Stomach smooth muscle (tissue), 2 donors: ENCODE measurements at regions not wholly inside any gene's neighbourhood (a gene's known extent, or its start where the extent isn't known, plus 50 kb on each side); places are given as distances from the start of the nearest gene placed in this dataset.
A peak's percentile ranks its signal among the peaks of the same experiment; 100 is the strongest.

Experiments used
- H3K27ac ChIP-seq: one replicate; pipeline ENCODE4 v1.7.0; 2013; ENCODE audit warnings: mild to moderate bottlenecking, low read length, inconsistent platforms
- H3K27me3 ChIP-seq, 2 donors: one replicate each; pipeline ENCODE4 v1.7.0; 2013; ENCODE audit warnings: low read length in 2 of 2; ENCODE audit not compliant: insufficient read depth in 2 of 2, control insufficient read depth in 1 of 2
- H3K36me3 ChIP-seq, 2 donors: one replicate each; pipeline ENCODE4 v1.7.0; 2013; ENCODE audit warnings: low read length in 2 of 2; ENCODE audit not compliant: control insufficient read depth in 2 of 2, insufficient read depth in 2 of 2
- H3K4me1 ChIP-seq: one replicate; pipeline ENCODE4 v1.7.0; 2013; ENCODE audit warnings: low read length; ENCODE audit not compliant: control insufficient read depth, insufficient read depth
- H3K4me3 ChIP-seq, 2 donors: one replicate each; pipeline ENCODE4 v1.7.0; 2013; ENCODE audit warnings: low read length in 2 of 2
- H3K9ac ChIP-seq, 2 donors: one replicate each; pipeline ENCODE4 v1.7.0; 2013; ENCODE audit warnings: low read length in 2 of 2, mild to moderate bottlenecking in 1 of 2
- H3K9me3 ChIP-seq, 2 donors: one replicate each; pipeline ENCODE4 v1.7.0; 2013; ENCODE audit warnings: low read length in 2 of 2; ENCODE audit not compliant: control insufficient read depth in 2 of 2
- donor health status: healthy.
- donor health status: Pancreatic carcinoma.

DNA sequence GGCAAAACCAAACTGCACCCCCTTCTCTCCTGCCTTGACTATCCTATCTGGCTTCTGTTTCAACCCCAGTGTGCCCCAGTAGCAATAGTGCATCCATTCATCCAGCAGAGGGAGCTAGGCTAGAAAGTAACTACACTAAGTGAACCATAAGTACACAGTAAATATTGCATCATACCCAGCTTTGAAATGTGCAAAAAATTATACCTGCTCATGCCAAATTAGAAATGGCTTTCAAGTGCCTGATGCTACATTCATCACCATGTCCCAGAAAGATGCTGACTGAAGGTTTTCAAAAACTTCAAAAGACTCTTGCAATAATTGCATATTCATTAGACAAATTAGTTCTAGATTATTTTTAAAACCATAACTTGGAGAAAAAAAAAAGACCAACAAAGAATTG, 153.5 kb downstream of the PRELID2 start:
- peak overlapping the region; percentile 77 for H3K27ac ChIP-seq

GRCh38 chr5:145681216-145681615, 153.9 kb downstream of the PRELID2 start:
- Histone ChIP-seq H3K27me3 (no peaks in the 10 kb centered on the region), H3K36me3 (no peaks in the 10 kb centered on the region), H3K9ac (no peak overlapping the region), H3K4me1 (peaks cover 12% of the 10 kb centered on the region), H3K27ac (peak overlapping the region; percentile 77), H3K4me3 (peak overlapping the region; percentile 12 to 52), H3K9me3 (no peaks in the 10 kb centered on the region)

More for the DNA sequence above, 153.5 kb downstream of the PRELID2 start:
- H3K9ac ChIP-seq: no peak overlapping the region
- no peaks in the 10 kb centered on the region for H3K9me3 ChIP-seq
- H3K27me3 ChIP-seq: no peaks in the 10 kb centered on the region
- H3K36me3 ChIP-seq: no peaks in the 10 kb centered on the region
- peaks cover 12% of the 10 kb centered on the region for H3K4me1 ChIP-seq
- H3K4me3 ChIP-seq: no peak overlapping the region

- no peaks in the 10 kb centered on the region for H3K36me3 ChIP-seq
- H3K9ac ChIP-seq: peak overlapping the region in 1 of 2 donors; percentile 40
- H3K27me3 ChIP-seq: no peaks in the 10 kb centered on the region
- peaks cover 12% of the 10 kb centered on the region for H3K4me1 ChIP-seq
- peak overlapping the region; percentile 12 to 52 for H3K4me3 ChIP-seq
- H3K9me3 ChIP-seq: no peaks in the 10 kb centered on the region
- H3K27ac ChIP-seq: peak overlapping the region; percentile 77
These were observed 154.4 kb downstream of the PRELID2 start for GRCh38 chr5:145680767-145681166.

- Histone ChIP-seq H3K36me3 (no peaks in the 10 kb centered on the region), H3K4me1 (peaks cover 12% of the 10 kb centered on the region), H3K27me3 (no peaks in the 10 kb centered on the region), H3K27ac (peak overlapping the region; percentile 77), H3K4me3 (peak overlapping the region in 1 of 2 donors; percentile 52), H3K9ac (peak overlapping the region in 1 of 2 donors; percentile 40), H3K9me3 (no peaks in the 10 kb centered on the region)
These were observed 155.0 kb downstream of the PRELID2 start for GRCh38 chr5:145680169-145680568.

DNA sequence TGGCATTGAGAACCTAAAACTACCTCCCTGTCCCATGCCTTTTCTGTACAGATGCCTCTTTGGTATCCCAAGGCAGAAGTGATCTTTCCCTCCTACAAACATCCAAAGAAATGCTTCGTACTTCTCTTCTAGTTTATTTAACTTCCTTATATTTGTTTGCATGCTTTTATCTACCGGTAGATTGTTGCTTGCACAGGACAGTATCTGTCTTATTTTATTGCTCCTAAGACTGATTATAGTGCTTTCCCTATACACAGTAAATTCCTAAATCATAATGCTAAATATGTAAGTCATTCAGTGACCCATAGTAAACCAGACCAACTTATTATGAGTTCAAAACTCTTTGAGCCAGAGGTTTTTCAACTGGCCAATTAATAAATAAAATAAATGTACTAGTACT, 156.9 kb downstream of the PRELID2 start:
- Histone ChIP-seq H3K4me1 (peaks cover 12% of the 10 kb centered on the region), H3K36me3 (no peaks in the 10 kb centered on the region), H3K9ac (no peak overlapping the region), H3K9me3 (no peaks in the 10 kb centered on the region), H3K4me3 (no peak overlapping the region), H3K27ac (no peak overlapping the region), H3K27me3 (no peaks in the 10 kb centered on the region)

DNA sequence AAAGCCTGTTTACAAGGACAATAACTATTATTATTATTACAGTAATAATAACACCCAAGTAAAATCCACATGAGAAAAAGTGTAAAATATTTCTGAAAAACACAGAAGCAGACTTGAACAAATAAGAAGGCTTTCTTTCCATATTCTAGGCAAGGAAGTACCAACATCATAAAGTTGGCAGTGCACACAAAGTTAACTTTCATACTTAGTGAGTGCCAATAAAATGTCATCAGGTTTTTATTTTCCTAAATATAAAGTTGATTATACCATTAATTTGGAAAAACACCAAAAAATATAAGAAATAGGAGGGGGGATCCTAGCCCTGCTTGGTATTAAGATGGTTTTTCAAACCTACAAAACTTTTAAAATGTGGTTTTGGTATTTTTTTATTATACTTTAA, 161.4 kb downstream of the PRELID2 start:
- H3K4me1 ChIP-seq: no peaks in the 10 kb centered on the region
- no peak overlapping the region for H3K4me3 ChIP-seq
- no peaks in the 10 kb centered on the region for H3K27me3 ChIP-seq
- H3K36me3 ChIP-seq: no peaks in the 10 kb centered on the region
- no peak overlapping the region for H3K27ac ChIP-seq
- no peaks in the 10 kb centered on the region for H3K9me3 ChIP-seq
- no peak overlapping the region for H3K9ac ChIP-seq

DNA sequence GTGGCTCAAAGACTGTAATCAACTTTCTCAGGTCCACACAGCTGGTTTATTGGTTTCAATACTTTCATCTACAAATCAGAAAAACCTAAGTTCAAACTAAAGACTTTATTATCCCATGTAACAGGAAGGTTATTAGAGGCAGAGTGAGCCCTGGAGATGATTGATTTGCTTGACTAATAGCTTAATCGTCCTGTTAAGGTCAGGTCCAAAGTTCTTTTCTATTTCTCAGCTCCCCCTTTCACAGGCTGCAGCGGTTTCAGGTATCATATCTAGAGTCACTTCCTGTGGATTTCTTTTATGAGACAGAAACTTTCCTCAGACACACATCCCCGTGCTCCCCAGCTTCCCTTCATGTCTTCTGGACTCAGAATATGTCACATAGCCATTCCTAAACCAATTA, 166.4 kb downstream of the PRELID2 start:
- no peaks in the 10 kb centered on the region for H3K36me3 ChIP-seq

GRCh38 chr5:145667742-145668141, 167.4 kb downstream of the PRELID2 start:
- no peaks in the 10 kb centered on the region for H3K4me1 ChIP-seq
- no peaks in the 10 kb centered on the region for H3K9me3 ChIP-seq
- H3K36me3 ChIP-seq: no peaks in the 10 kb centered on the region
- H3K4me3 ChIP-seq: no peak overlapping the region
- no peaks in the 10 kb centered on the region for H3K27me3 ChIP-seq
- H3K27ac ChIP-seq: no peak overlapping the region
- no peak overlapping the region for H3K9ac ChIP-seq

More for the DNA sequence above, 166.4 kb downstream of the PRELID2 start:
- H3K27me3 ChIP-seq: no peaks in the 10 kb centered on the region
- no peak overlapping the region for H3K27ac ChIP-seq
- H3K9me3 ChIP-seq: no peaks in the 10 kb centered on the region
- H3K4me3 ChIP-seq: no peak overlapping the region
- no peaks in the 10 kb centered on the region for H3K4me1 ChIP-seq
- no peak overlapping the region for H3K9ac ChIP-seq

DNA sequence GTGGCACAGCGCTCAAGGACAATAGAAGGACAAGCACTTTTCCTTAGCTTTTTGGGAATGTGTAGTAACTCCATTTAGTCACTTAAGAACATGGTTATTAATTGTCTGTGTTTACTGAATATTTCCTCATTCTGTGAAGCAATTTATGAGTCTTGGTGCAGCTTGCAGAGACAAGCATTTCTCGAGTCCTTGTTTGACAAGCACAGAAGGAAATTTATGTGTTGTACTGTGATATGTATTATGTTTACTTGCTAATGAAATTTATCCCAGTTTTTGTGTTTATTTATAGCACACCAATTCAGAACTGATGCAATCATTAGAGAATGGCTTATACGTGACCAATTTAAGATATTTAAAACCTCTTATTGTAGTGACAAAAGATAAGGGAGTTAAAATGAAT, 168.6 kb downstream of the PRELID2 start:
- no peak overlapping the region for H3K9ac ChIP-seq
- no peaks in the 10 kb centered on the region for H3K9me3 ChIP-seq
- no peaks in the 10 kb centered on the region for H3K36me3 ChIP-seq

DNA sequence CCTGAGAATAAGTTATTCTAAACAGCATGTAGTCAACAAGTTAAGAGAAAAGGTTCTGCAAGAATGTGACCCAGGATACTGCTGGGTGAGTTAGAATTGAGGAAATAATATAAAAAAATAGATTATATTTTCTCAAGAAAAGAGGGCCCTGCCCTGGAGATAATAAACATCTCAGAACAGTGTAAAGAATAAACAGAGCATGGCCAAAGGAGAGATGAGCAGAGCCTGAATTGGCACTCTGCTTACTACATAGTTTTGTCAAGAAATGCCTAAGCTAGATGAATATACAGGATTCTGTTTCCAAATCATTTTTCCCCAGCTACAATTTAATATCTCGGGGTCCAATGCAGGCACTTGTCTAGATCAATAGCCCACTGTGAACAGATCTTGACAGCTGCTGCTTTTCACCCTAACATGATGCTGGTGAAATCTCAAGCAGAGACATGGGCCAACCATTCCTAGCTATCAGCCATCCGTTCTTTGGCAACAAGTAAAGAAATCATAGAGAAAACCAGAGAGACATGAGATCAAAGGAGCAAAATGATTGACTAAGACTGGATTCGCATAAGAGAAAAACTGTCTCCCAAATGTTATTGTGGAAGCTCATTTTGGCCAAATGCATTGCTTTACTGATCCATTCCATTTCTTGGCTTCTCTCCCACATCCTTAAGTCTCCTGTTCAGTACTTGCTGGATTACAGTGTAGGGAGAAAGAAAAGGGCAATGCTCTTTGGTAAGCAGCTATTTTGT, 173.2 kb downstream of the PRELID2 start:
- Histone ChIP-seq H3K27me3 (no peaks in the 10 kb centered on the region), H3K4me3 (no peak overlapping the region), H3K9ac (no peak overlapping the region), H3K4me1 (peaks cover 4% of the 10 kb centered on the region), H3K9me3 (no peaks in the 10 kb centered on the region), H3K27ac (no peak overlapping the region), H3K36me3 (no peaks in the 10 kb centered on the region)

More for the DNA sequence above, 168.6 kb downstream of the PRELID2 start:
- Histone ChIP-seq H3K27me3 (no peaks in the 10 kb centered on the region), H3K4me3 (no peak overlapping the region), H3K27ac (no peak overlapping the region), H3K4me1 (no peaks in the 10 kb centered on the region)

DNA sequence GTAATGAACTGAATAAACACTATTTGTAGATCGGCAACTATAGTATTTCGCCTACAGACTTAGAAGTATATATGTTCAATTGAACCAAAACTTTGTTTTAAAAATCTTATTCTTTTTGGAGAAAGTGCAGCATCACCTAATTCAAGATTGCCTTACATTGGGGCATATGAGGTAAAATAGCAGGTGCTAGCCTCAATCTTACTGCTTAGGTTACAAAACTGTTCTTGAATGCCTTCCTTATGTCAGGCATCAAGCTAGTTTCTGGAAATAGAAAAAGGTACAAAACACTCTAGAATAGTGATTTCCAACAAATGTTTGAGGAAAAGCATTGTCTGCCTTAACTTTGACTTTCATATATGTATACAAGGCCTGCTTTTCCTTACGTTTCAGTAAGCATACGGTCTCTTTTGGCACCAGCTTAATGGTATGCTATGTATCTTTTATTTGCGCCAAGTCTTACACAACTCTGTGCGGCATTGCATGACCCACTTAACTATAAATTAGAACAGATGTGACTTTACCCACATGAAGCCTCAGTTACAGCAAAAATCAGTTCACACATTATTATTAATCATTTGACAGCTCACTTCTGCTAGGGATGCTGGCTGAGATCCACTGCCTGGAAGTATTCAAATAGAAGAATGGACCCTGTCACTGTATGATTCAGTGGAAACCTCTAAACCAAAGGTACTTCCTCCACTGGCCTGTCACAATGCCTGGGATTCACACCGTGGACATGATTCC, 174.1 kb downstream of the PRELID2 start:
- no peaks in the 10 kb centered on the region for H3K27me3 ChIP-seq
- peaks cover 4% of the 10 kb centered on the region for H3K4me1 ChIP-seq
- H3K9ac ChIP-seq: no peak overlapping the region
- H3K36me3 ChIP-seq: no peaks in the 10 kb centered on the region
- no peak overlapping the region for H3K27ac ChIP-seq
- H3K9me3 ChIP-seq: no peaks in the 10 kb centered on the region
- no peak overlapping the region for H3K4me3 ChIP-seq
